ENCODE measurements at regions not wholly inside any gene's neighbourhood (a gene's known extent, or its start where the extent isn't known, plus 50 kb on each side); places are given as distances from the start of the nearest gene placed in this dataset.

GRCh38 chr1:10915594-10915993, 96.9 kb upstream of the TARDBP start:
- Histone ChIP-seq H3K4me3 (ENCODE audit: low read length) (no peak overlapping the region), H3K27ac (ENCODE audit: low read depth, low read length) (no peak overlapping the region), H3K4me1 (ENCODE audit: control insufficient read depth in 2 of 2, insufficient read depth in 2 of 2, low read length in 2 of 2) (peaks cover 20 to 31% of the 10 kb centered on the region in 2 donors), H3K36me3 (ENCODE audit: control insufficient read depth in 2 of 3, insufficient read depth in 3 of 3, low read length in 3 of 3) (no peaks in the 10 kb centered on the region), H3K27me3 (ENCODE audit: control insufficient read depth in 2 of 2, insufficient read depth in 2 of 2, low read length in 2 of 2) (no peaks in the 10 kb centered on the region), H3K9me3 (ENCODE audit: control insufficient read depth in 2 of 3, low read length in 3 of 3) (no peaks in the 10 kb centered on the region)
- no peak for ATAC-seq
- peak overlapping the region in 1 of 10 donors; percentile 91 for H3K4me3 Mint-ChIP-seq
- intact Hi-C loops (cut with micrococcal nuclease) = no loop called here
- CTCF ChIA-PET = no interaction called here
- no peak for DNase-seq
- POLR2A ChIA-PET = no interaction called here
- peaks cover 13 to 34% (median 24%) of the 10 kb centered on the region in 7 donors for H3K4me1 Mint-ChIP-seq
- no peaks in the 10 kb centered on the region for H3K36me3 Mint-ChIP-seq
- no peak overlapping the region for H3K27ac Mint-ChIP-seq
- H3K9me3 Mint-ChIP-seq = no peaks in the 10 kb centered on the region
- peaks cover 0 to 29% (median 0%) of the 10 kb centered on the region in 5 donors for H3K27me3 Mint-ChIP-seq

DNA sequence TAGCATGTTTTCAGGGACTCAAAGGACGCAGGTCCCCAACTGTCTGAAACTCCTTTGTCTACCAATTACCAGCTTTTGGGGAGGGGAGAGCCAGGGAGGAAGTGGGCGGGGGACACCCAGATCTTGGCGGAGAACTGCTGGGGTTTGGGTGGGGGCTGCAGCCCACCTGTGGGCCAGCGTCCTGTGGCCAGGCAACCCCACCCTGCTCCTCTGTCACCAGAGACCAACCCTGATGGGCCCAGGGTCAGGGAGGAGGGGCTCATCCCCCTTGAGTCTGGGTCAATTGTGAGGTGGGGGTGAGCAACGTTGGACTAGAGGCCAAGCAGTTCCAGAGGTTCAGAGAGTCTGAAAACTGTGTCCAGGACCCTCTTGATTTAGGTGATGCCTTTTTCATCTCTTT, 96.1 kb upstream of the TARDBP start:
- Mint-ChIP-seq H3K4me1 (peaks cover 13 to 34% (median 24%) of the 10 kb centered on the region in 7 donors), H3K27ac (peak overlapping the region in 3 of 9 donors; percentile 46 to 82 (median 67)), H3K27me3 (peaks cover 0 to 33% (median 0%) of the 10 kb centered on the region in 5 donors), H3K4me3 (peak overlapping the region in 7 of 10 donors; percentile 21 to 91 (median 78)), H3K36me3 (no peaks in the 10 kb centered on the region), H3K9me3 (no peaks in the 10 kb centered on the region)
- ChIA-PET POLR2A (no interaction called here), CTCF (interaction anchor here (1.0 kb wide), 1 partner anchor 20 kb away, joined by 5 read pairs; no protein-coding TSS in a partner anchor)
- no peak overlapping the region for H3K4me3 ChIP-seq (ENCODE audit: low read length)
- intact Hi-C loops (cut with micrococcal nuclease) = no loop called here
- H3K36me3 ChIP-seq (ENCODE audit: control insufficient read depth in 2 of 3, insufficient read depth in 3 of 3, low read length in 3 of 3) = no peaks in the 10 kb centered on the region
- peaks cover 20 to 31% of the 10 kb centered on the region in 2 donors for H3K4me1 ChIP-seq (ENCODE audit: control insufficient read depth in 2 of 2, insufficient read depth in 2 of 2, low read length in 2 of 2)
- DNase-seq (no peak), ATAC-seq (no peak)
- H3K27me3 ChIP-seq (ENCODE audit: control insufficient read depth in 2 of 2, insufficient read depth in 2 of 2, low read length in 2 of 2) = no peaks in the 10 kb centered on the region
- H3K27ac ChIP-seq (ENCODE audit: low read depth, low read length) = no peak overlapping the region
- H3K9me3 ChIP-seq (ENCODE audit: control insufficient read depth in 2 of 3, low read length in 3 of 3) = no peaks in the 10 kb centered on the region

GRCh38 chr1:10916991-10917390, 95.5 kb upstream of the TARDBP start:
- Mint-ChIP-seq H3K36me3 (no peaks in the 10 kb centered on the region), H3K27ac (peak overlapping the region in 6 of 9 donors; percentile 16 to 92 (median 66)), H3K9me3 (no peaks in the 10 kb centered on the region), H3K4me3 (peak overlapping the region in 9 of 10 donors; percentile 74 to 91 (median 84)), H3K27me3 (peaks cover 0 to 38% (median 0%) of the 10 kb centered on the region in 5 donors), H3K4me1 (peaks cover 14 to 34% (median 24%) of the 10 kb centered on the region in 7 donors)
- Histone ChIP-seq H3K27ac (ENCODE audit: low read depth, low read length) (no peak overlapping the region), H3K4me3 (ENCODE audit: low read length) (no peak overlapping the region), H3K9me3 (ENCODE audit: control insufficient read depth in 2 of 3, low read length in 3 of 3) (no peaks in the 10 kb centered on the region), H3K36me3 (ENCODE audit: control insufficient read depth in 2 of 3, insufficient read depth in 3 of 3, low read length in 3 of 3) (no peaks in the 10 kb centered on the region), H3K27me3 (ENCODE audit: control insufficient read depth in 2 of 2, insufficient read depth in 2 of 2, low read length in 2 of 2) (no peaks in the 10 kb centered on the region), H3K4me1 (ENCODE audit: control insufficient read depth in 2 of 2, insufficient read depth in 2 of 2, low read length in 2 of 2) (peaks cover 20 to 31% of the 10 kb centered on the region in 2 donors)
- POLR2A ChIA-PET = interaction anchor here (0.6 to 0.9 kb wide), 2 partner anchors 11 to 732 kb away, joined by 3 to 5 read pairs; no protein-coding TSS in a partner anchor
- intact Hi-C loops (cut with micrococcal nuclease) = no loop called here
- ATAC-seq = no peak
- CTCF ChIA-PET = interaction anchor here (0.7 to 1.0 kb wide), 2 partner anchors 10 to 19 kb away, joined by 3 to 5 read pairs; no protein-coding TSS in a partner anchor
- DNase-seq = no peak

GRCh38 chr1:10917513-10918454, 94.7 kb upstream of the TARDBP start:
- peaks cover 18 to 34% (median 24%) of the 10 kb centered on the region in 7 donors for H3K4me1 Mint-ChIP-seq
- no peak overlapping the region for H3K27ac ChIP-seq (ENCODE audit: low read depth, low read length)
- ATAC-seq (peak; percentile 75), DNase-seq (peak in 6 of 9 donors; percentile 40 to 70 (median 53))
- H3K9me3 ChIP-seq (ENCODE audit: control insufficient read depth in 2 of 3, low read length in 3 of 3) = no peaks in the 10 kb centered on the region
- no peaks in the 10 kb centered on the region for H3K27me3 ChIP-seq (ENCODE audit: control insufficient read depth in 2 of 2, insufficient read depth in 2 of 2, low read length in 2 of 2)
- peaks cover 0 to 42% (median 0%) of the 10 kb centered on the region in 5 donors for H3K27me3 Mint-ChIP-seq
- POLR2A ChIA-PET = interaction anchor here (0.6 to 1.4 kb wide), 4 partner anchors 11 to 732 kb away, joined by 3 to 5 read pairs (median 4); no protein-coding TSS in a partner anchor
- H3K36me3 ChIP-seq (ENCODE audit: control insufficient read depth in 2 of 3, insufficient read depth in 3 of 3, low read length in 3 of 3) = no peaks in the 10 kb centered on the region
- no peak overlapping the region for H3K4me3 ChIP-seq (ENCODE audit: low read length)
- H3K4me1 ChIP-seq (ENCODE audit: control insufficient read depth in 2 of 2, insufficient read depth in 2 of 2, low read length in 2 of 2) = peaks cover 20 to 31% of the 10 kb centered on the region in 2 donors
- no peaks in the 10 kb centered on the region for H3K36me3 Mint-ChIP-seq
- no peaks in the 10 kb centered on the region for H3K9me3 Mint-ChIP-seq
- CTCF ChIA-PET = interaction anchor here (0.7 to 1.2 kb wide), 5 partner anchors 8 to 405 kb away, joined by 3 to 5 read pairs (median 3); no protein-coding TSS in a partner anchor
- intact Hi-C loops (cut with micrococcal nuclease) = no loop called here
- H3K27ac Mint-ChIP-seq = peak overlapping the region in 8 of 9 donors; percentile 22 to 92 (median 79)
- peak overlapping the region; percentile 36 to 91 (median 84) for H3K4me3 Mint-ChIP-seq

DNA sequence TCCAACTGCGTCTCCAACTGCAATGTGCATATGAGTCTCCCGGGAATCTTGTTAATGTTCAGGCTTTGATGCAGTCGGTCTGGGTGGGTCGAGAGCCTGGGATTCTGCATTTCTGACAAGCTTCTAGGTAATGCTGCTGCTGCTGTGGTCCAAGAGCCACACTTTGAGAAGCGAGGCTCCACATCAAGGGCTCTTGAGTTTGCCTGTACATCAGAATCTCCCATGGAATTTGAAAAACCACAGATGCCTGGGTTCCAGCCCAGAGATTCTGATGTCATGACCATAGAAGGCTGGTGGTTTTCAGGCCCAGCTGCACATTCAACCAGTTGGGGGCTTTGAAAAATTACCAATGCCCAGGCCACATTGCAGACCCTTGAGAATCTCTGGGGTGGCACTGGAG, 93.9 kb upstream of the TARDBP start:
- Histone ChIP-seq H3K4me3 (ENCODE audit: low read length) (no peak overlapping the region), H3K36me3 (ENCODE audit: control insufficient read depth in 2 of 3, insufficient read depth in 3 of 3, low read length in 3 of 3) (no peaks in the 10 kb centered on the region), H3K4me1 (ENCODE audit: control insufficient read depth in 2 of 2, insufficient read depth in 2 of 2, low read length in 2 of 2) (peaks cover 20 to 31% of the 10 kb centered on the region in 2 donors), H3K9me3 (ENCODE audit: control insufficient read depth in 2 of 3, low read length in 3 of 3) (no peaks in the 10 kb centered on the region), H3K27ac (ENCODE audit: low read depth, low read length) (no peak overlapping the region), H3K27me3 (ENCODE audit: control insufficient read depth in 2 of 2, insufficient read depth in 2 of 2, low read length in 2 of 2) (no peaks in the 10 kb centered on the region)
- no peak for ATAC-seq
- POLR2A ChIA-PET = interaction anchor here (1.1 to 1.4 kb wide), 2 partner anchors 14 to 21 kb away, joined by 3 to 5 read pairs; no protein-coding TSS in a partner anchor
- DNase-seq = no peak
- CTCF ChIA-PET = interaction anchor here (0.8 to 1.2 kb wide), 3 partner anchors 9 to 406 kb away, joined by 3 to 5 read pairs (median 3); no protein-coding TSS in a partner anchor
- peaks cover 18 to 34% (median 24%) of the 10 kb centered on the region in 7 donors for H3K4me1 Mint-ChIP-seq
- H3K27me3 Mint-ChIP-seq = peaks cover 0 to 42% (median 0%) of the 10 kb centered on the region in 5 donors
- peak overlapping the region in 2 of 9 donors; percentile 22 to 63 for H3K27ac Mint-ChIP-seq
- intact Hi-C loops (cut with micrococcal nuclease) = no loop called here
- peak overlapping the region in 9 of 10 donors; percentile 52 to 91 (median 84) for H3K4me3 Mint-ChIP-seq
- H3K9me3 Mint-ChIP-seq = no peaks in the 10 kb centered on the region
- no peaks in the 10 kb centered on the region for H3K36me3 Mint-ChIP-seq

DNA sequence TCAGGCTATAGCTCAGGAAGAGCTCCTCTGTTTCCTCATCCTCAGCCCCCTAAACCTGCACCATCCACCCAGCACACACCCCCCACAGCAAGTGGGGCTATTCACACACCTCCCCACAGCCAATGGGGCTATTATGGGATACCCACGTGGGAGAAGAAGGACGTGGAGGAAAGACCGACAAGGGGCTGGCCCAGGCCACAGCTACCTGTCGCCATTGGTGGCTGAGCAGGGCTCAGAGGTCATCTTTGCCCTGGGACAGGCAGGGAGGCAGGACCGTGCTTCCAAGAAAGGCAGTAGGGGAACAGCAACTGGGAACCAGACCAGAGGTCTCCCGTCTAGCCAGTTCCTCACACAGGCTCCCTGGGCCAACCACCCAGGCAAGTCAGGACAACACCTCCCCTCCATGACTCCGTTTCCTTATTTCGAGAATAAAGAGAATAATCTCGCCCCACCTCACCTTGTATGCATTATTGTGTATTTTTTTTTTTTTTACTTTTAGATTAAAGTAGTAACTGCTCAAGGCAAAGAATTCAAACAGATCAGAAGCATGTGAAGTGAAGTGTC, 92.3 kb upstream of the TARDBP start:
- Mint-ChIP-seq H3K27me3 (peaks cover 0 to 52% (median 0%) of the 10 kb centered on the region in 5 donors), H3K4me3 (no peak overlapping the region), H3K27ac (peak overlapping the region in 1 of 9 donors; percentile 55), H3K4me1 (peaks cover 18 to 34% (median 24%) of the 10 kb centered on the region in 7 donors), H3K36me3 (no peaks in the 10 kb centered on the region), H3K9me3 (no peaks in the 10 kb centered on the region)
- Histone ChIP-seq H3K27ac (ENCODE audit: low read depth, low read length) (no peak overlapping the region), H3K4me1 (ENCODE audit: control insufficient read depth in 2 of 2, insufficient read depth in 2 of 2, low read length in 2 of 2) (peaks cover 20 to 31% of the 10 kb centered on the region in 2 donors), H3K4me3 (ENCODE audit: low read length) (no peak overlapping the region), H3K9me3 (ENCODE audit: control insufficient read depth in 2 of 3, low read length in 3 of 3) (no peaks in the 10 kb centered on the region), H3K27me3 (ENCODE audit: control insufficient read depth in 2 of 2, insufficient read depth in 2 of 2, low read length in 2 of 2) (no peaks in the 10 kb centered on the region), H3K36me3 (ENCODE audit: control insufficient read depth in 2 of 3, insufficient read depth in 3 of 3, low read length in 3 of 3) (no peaks in the 10 kb centered on the region)
- intact Hi-C loops (cut with micrococcal nuclease) = no loop called here
- POLR2A ChIA-PET = no interaction called here
- ATAC-seq = no peak
- CTCF ChIA-PET = no interaction called here
- DNase-seq = no peak
